Endothelial cell of umbilical vein (primary cell): ENCODE measurements at regions not wholly inside any gene's neighbourhood (a gene's known extent, or its start where the extent isn't known, plus 50 kb on each side); places are given as distances from the start of the nearest gene placed in this dataset.

Experiments used
- BruUV-seq: library from RNA; stranded (reverse); fragments of 400-500 nt; replicated peaks from 2 replicates; lab custom pipeline; 2021; lab: Mats Ljungman, UMichigan
- CTCF ChIA-PET: fragments of 300-600, 350-600 bp; sonication (Branson Sonifier 250); formaldehyde crosslinking; loops from one replicate; lab custom pipeline; 2021; ENCODE audit warnings: antibody characterized with exemption, inconsistent platforms; lab: Charles Lee
- POLR2A ChIA-PET: fragments of 300-600, 350-600 bp; sonication (Branson Sonifier 250); formaldehyde crosslinking; loops from one replicate; lab custom pipeline; 2021; ENCODE audit warnings: antibody characterized with exemption, inconsistent platforms; lab: Charles Lee
- DNase-seq: peaks from one replicate; pipeline ENCODE4 v3.0.0-alpha.2; 2011; ENCODE audit warnings: low read depth, low spot score
- FAIRE-seq: peaks from 2 replicates; lab custom pipeline; 2011; peaks lifted over from hg19 to GRCh38; lab: Jason Lieb, UNC
- H2AFZ ChIP-seq: 2 replicates; pipeline ENCODE4 v1.6.0; 2012; ENCODE audit warnings: low read depth, low read length, control low read depth, inconsistent platforms
- H3K27ac ChIP-seq: 2 replicates; pipeline ENCODE4 v1.5.1; 2011; ENCODE audit warnings: low read depth, mild to moderate bottlenecking, control low read depth, low read length, moderate library complexity; ENCODE audit not compliant: insufficient read depth
- H3K27me3 ChIP-seq, 2 experiments: 2 replicates each; pipeline versions ENCODE4 v1.6.0 to v1.6.1; 2011; ENCODE audit warnings: low read length in 2 of 2, mixed read lengths in 1 of 2; ENCODE audit not compliant: control insufficient read depth in 2 of 2, insufficient read depth in 2 of 2
- H3K36me3 ChIP-seq, 2 experiments: 2 replicates in 1 of 2; 3 replicates in 1 of 2; pipeline ENCODE4 v1.5.1; 2011; ENCODE audit warnings: low read length in 2 of 2, mild to moderate bottlenecking in 1 of 2, moderate library complexity in 1 of 2; ENCODE audit not compliant: control insufficient read depth in 2 of 2, insufficient read depth in 2 of 2; ENCODE audit errors: extremely low read depth in 1 of 2
- H3K4me1 ChIP-seq: 3 replicates; pipeline ENCODE4 v1.5.1; 2011; ENCODE audit warnings: mild to moderate bottlenecking, low read length; ENCODE audit not compliant: control insufficient read depth, insufficient read depth; ENCODE audit errors: extremely low read depth
- H3K4me2 ChIP-seq: 2 replicates; pipeline ENCODE4 v1.6.1; 2011; ENCODE audit warnings: low read length, control low read depth, mixed read lengths; ENCODE audit not compliant: insufficient read depth
- H3K4me3 ChIP-seq, 3 experiments: fragments of 200-600 bp in 1 of 3; sonication (generic), shearing (Covaris generic) in 1 of 3; replicated peaks in 1 of 3; 2 replicates each; pipeline ENCODE4 v1.5.1; 2011 to 2016; ENCODE audit warnings: control low read depth in 3 of 3, low read length in 3 of 3, mild to moderate bottlenecking in 2 of 3, inconsistent platforms in 1 of 3, low read depth in 1 of 3, moderate library complexity in 1 of 3; ENCODE audit not compliant: insufficient read depth in 1 of 3
- H3K79me2 ChIP-seq: 2 replicates; pipeline ENCODE4 v1.6.0; 2012; ENCODE audit warnings: low read length, inconsistent platforms; ENCODE audit not compliant: control insufficient read depth, insufficient read depth
- H3K9ac ChIP-seq: replicated peaks from 2 replicates; pipeline ENCODE3; 2011; ENCODE audit warnings: low read length, control low read depth; ENCODE audit not compliant: insufficient read depth; ENCODE audit errors: extremely low read depth
- H3K9me1 ChIP-seq: replicated peaks from 3 replicates; pipeline ENCODE4 v1.6.0; 2011; ENCODE audit warnings: mild to moderate bottlenecking, low read length; ENCODE audit not compliant: control insufficient read depth, insufficient read depth; ENCODE audit errors: extremely low read depth
- H3K9me3 ChIP-seq: replicated peaks from 2 replicates; pipeline ENCODE4 v1.5.1; 2012; ENCODE audit warnings: low read length, inconsistent platforms; ENCODE audit not compliant: control insufficient read depth, insufficient read depth
- H4K20me1 ChIP-seq: replicated peaks from 2 replicates; pipeline ENCODE3; 2011; ENCODE audit warnings: mild to moderate bottlenecking, low read length; ENCODE audit not compliant: control insufficient read depth, insufficient read depth; ENCODE audit errors: extremely low read depth
- EZH2 ChIP-seq: IDR thresholded peaks from 2 replicates; pipeline ENCODE4 v1.6.1; 2012; ENCODE audit warnings: borderline replicate concordance, low read depth, mild to moderate bottlenecking, moderate library complexity, low read length, inconsistent platforms; ENCODE audit not compliant: severe bottlenecking
- FOS ChIP-seq: IDR thresholded peaks from 2 replicates; pipeline ENCODE4 v1.6.1; 2011; ENCODE audit warnings: mild to moderate bottlenecking, low read length, moderate library complexity, borderline replicate concordance; ENCODE audit not compliant: insufficient read depth
- GATA2 ChIP-seq: IDR thresholded peaks from 2 replicates; pipeline ENCODE4 v1.7.0; 2011; ENCODE audit warnings: low read depth, mild to moderate bottlenecking, moderate library complexity, mixed read lengths, low read length; ENCODE audit not compliant: insufficient read length, insufficient read depth
- JUN ChIP-seq: IDR thresholded peaks from 2 replicates; pipeline ENCODE4 v1.6.1; 2011; ENCODE audit warnings: borderline replicate concordance, low read depth; ENCODE audit not compliant: insufficient read length, insufficient read depth
- MYC ChIP-seq: IDR thresholded peaks from one replicate; pipeline ENCODE4 v1.6.1; 2011; ENCODE audit warnings: mild to moderate bottlenecking, low read depth, low read length
- POLR2A ChIP-seq: IDR thresholded peaks from 2 replicates; pipeline ENCODE4 v1.6.1; 2012; ENCODE audit warnings: low read depth, mild to moderate bottlenecking, control low read depth, low read length
- POLR2AphosphoS5 ChIP-seq: IDR thresholded peaks from 2 replicates; pipeline ENCODE4 v1.6.1; 2012; ENCODE audit warnings: low read depth, mild to moderate bottlenecking, control low read depth, low read length, moderate library complexity; ENCODE audit not compliant: insufficient read depth
- dilution Hi-C: fragments of 300-500 bp; cut with MboI; formaldehyde crosslinking; loops from one replicate; pipeline ENCODE4 v1.15.0; 2019; ENCODE audit warnings: low sequenced_read_pairs; ENCODE audit not compliant: extremely low pct_ligation_motif_present
- intact Hi-C: fragments of 100-400 bp; cut with micrococcal nuclease; formaldehyde crosslinking; loops from one replicate; pipeline ENCODE4 v1.10.0; 2022
- TF ChIP-seq, protein P1 (sequence below), 2 donors: IDR thresholded peaks; 1 replicate in 1 of 2; 2 replicates in 1 of 2; pipeline ENCODE4 v1.5.1; 2011; ENCODE audit warnings: low read length in 2 of 2, mild to moderate bottlenecking in 2 of 2, moderate library complexity in 2 of 2, control low read depth in 1 of 2, inconsistent platforms in 1 of 2, low read depth in 1 of 2; ENCODE audit not compliant: insufficient read depth in 1 of 2; ENCODE audit errors: extremely low read depth in 1 of 2
- TF ChIP-seq, protein P2 (sequence below): IDR thresholded peaks from 2 replicates; pipeline ENCODE4 v1.6.1; 2011; ENCODE audit not compliant: insufficient read depth, insufficient read length

DNA sequence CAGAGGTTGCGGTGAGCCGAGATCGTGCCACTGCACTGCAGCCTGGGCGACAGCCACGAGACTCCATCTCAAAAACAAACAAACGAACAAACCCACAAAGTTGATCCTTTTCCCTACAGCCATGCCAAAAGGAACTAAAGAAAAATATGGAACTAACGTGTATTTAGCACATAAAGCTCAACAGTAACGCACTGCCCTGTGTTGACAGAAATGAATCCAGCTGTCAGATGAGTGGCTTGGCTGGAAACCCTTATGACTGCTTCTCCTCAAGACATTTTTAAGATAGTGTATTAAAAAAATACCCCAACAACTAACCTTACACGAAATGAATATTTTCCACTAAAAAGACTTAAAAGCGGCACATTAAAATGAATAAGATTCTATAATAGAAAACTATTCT lies 62.9 kb upstream of the TUBA3E start:
- DNase-seq (no peak), FAIRE-seq (no peak)
- Histone ChIP-seq H3K9ac (no peak overlapping the region), H4K20me1 (no peaks in the 10 kb centered on the region), H3K27me3 (peaks cover 6 to 11% of the 10 kb centered on the region in 2 experiments), H3K9me3 (no peaks in the 10 kb centered on the region), H2AFZ (no peak overlapping the region), H3K9me1 (no peaks in the 10 kb centered on the region), H3K4me3 (no peak overlapping the region), H3K4me2 (no peak overlapping the region), H3K36me3 (no peaks in the 10 kb centered on the region), H3K27ac (no peak overlapping the region), H3K4me1 (no peaks in the 10 kb centered on the region), H3K79me2 (no peaks in the 10 kb centered on the region)
- intact Hi-C loops, result no loop called here
- BruUV-seq, result no TSS peak
- no peak for TF ChIP-seq FOS
- TF ChIP-seq JUN, result no peak
- TF ChIP-seq POLR2AphosphoS5, result no peak
- ChIA-PET POLR2A (no interaction called here), CTCF (no interaction called here)
- dilution Hi-C loops, result no loop called here

DNA sequence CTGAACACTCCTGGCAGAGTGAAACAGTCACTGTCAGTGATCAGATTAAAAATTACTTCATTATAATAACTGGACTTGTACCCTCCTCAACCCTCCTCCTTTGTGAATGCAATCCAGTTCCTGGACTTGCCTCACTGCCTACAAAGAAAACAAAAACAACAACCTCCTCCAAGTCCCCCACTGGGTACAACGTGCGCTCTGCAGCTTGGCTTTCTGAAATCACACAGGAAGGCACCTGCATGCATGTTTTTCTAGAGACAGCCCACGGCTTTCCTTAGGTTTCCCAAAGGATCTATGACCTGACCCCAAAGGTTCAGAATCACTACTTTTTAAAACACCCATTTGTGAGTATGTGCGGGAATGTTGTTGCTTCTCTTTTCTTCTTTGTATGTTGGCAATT lies 61.4 kb upstream of the TUBA3E start:
- Histone ChIP-seq H3K36me3 (no peaks in the 10 kb centered on the region), H3K9ac (no peak overlapping the region), H3K27me3 (peaks cover 9 to 15% of the 10 kb centered on the region in 2 experiments), H3K9me3 (no peaks in the 10 kb centered on the region), H2AFZ (no peak overlapping the region), H3K9me1 (no peaks in the 10 kb centered on the region), H3K4me3 (no peak overlapping the region), H3K4me1 (no peaks in the 10 kb centered on the region), H3K27ac (no peak overlapping the region), H4K20me1 (no peaks in the 10 kb centered on the region), H3K79me2 (no peaks in the 10 kb centered on the region), H3K4me2 (no peak overlapping the region)
- dilution Hi-C loops (no loop called here), intact Hi-C loops (no loop called here)
- TF ChIP-seq GATA2 (no peak), MYC (no peak), POLR2A (no peak), POLR2AphosphoS5 (no peak), EZH2 (no peak), JUN (no peak), FOS (no peak)
- TF ChIP-seq, protein P1, sequence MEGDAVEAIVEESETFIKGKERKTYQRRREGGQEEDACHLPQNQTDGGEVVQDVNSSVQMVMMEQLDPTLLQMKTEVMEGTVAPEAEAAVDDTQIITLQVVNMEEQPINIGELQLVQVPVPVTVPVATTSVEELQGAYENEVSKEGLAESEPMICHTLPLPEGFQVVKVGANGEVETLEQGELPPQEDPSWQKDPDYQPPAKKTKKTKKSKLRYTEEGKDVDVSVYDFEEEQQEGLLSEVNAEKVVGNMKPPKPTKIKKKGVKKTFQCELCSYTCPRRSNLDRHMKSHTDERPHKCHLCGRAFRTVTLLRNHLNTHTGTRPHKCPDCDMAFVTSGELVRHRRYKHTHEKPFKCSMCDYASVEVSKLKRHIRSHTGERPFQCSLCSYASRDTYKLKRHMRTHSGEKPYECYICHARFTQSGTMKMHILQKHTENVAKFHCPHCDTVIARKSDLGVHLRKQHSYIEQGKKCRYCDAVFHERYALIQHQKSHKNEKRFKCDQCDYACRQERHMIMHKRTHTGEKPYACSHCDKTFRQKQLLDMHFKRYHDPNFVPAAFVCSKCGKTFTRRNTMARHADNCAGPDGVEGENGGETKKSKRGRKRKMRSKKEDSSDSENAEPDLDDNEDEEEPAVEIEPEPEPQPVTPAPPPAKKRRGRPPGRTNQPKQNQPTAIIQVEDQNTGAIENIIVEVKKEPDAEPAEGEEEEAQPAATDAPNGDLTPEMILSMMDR (IDR thresholded peaks at IDR 0.05; ENCODE audit: extremely low read depth in 1 of 2, insufficient read depth in 1 of 2, low read depth in 1 of 2, low read length in 2 of 2), result no peak
- TF ChIP-seq, protein P2, sequence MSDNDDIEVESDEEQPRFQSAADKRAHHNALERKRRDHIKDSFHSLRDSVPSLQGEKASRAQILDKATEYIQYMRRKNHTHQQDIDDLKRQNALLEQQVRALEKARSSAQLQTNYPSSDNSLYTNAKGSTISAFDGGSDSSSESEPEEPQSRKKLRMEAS, result no peak
- BruUV-seq, result no TSS peak
- FAIRE-seq (no peak), DNase-seq (no peak)
- POLR2A ChIA-PET, result no interaction called here
- CTCF ChIA-PET, result no interaction called here
